ENCODE measurements at regions not wholly inside any gene's neighbourhood (a gene's known extent, or its start where the extent isn't known, plus 50 kb on each side); places are given as distances from the start of the nearest gene placed in this dataset.

DNA sequence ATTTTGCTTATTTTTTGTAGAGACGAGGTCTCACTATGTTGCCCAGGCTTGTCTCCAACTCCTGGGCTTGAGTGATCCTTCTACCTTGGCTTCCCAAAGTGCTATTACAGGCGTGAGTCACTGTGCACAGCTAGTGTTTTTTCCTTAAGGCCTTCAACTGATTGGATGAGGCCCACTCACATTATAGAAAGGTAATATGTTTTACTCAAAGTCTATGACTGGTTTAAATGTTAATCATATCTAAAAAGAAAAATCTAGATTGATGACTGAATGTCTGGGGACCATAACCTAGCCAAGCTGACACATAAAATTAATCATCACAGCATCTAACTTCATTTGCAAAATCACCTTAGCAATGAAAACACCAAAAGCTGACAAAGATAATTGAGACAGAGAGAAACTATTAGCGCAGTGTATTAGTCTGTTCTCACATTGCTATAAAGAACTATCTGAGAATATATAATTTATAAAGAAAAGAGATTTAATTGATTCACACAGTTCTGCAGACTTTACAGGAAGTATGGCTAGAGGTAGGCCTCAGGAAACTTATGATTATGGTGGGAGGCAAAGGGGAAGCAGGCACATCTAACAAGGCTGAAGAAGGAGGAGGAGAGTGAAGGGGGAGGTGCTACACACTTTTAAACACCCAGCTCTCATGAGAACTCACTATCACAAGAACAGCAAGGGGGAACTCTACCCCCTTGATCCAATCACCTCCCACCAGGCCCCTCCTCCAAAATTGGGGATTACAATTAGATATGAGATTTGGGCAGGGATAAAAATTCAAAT, 66.8 kb upstream of the ARHGAP18 start:
- TF ChIP-seq, protein P1, sequence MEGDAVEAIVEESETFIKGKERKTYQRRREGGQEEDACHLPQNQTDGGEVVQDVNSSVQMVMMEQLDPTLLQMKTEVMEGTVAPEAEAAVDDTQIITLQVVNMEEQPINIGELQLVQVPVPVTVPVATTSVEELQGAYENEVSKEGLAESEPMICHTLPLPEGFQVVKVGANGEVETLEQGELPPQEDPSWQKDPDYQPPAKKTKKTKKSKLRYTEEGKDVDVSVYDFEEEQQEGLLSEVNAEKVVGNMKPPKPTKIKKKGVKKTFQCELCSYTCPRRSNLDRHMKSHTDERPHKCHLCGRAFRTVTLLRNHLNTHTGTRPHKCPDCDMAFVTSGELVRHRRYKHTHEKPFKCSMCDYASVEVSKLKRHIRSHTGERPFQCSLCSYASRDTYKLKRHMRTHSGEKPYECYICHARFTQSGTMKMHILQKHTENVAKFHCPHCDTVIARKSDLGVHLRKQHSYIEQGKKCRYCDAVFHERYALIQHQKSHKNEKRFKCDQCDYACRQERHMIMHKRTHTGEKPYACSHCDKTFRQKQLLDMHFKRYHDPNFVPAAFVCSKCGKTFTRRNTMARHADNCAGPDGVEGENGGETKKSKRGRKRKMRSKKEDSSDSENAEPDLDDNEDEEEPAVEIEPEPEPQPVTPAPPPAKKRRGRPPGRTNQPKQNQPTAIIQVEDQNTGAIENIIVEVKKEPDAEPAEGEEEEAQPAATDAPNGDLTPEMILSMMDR (IDR thresholded peaks at IDR 0.05; ENCODE audit: low read length), result no peak
- TF ChIP-seq EZH2 (IDR thresholded peaks at IDR 0.05; ENCODE audit: borderline replicate concordance, low read length), result no peak

Measured in OCI-LY1 (cell line).